GM18867 (cell line): ENCODE measurements at regions not wholly inside any gene's neighbourhood (a gene's known extent, or its start where the extent isn't known, plus 50 kb on each side); places are given as distances from the start of the nearest gene placed in this dataset.
"Not testable (repeated sequence)": the region's sequence is repeated elsewhere in the genome, so short reads cannot be mapped to it uniquely, and the experiment has no call there.

Experiments used
- ATAC-seq: cut with Tn5 transposase; IDR thresholded peaks from one replicate; pipeline ENCODE4 v1.9.1; 2021; ENCODE audit warnings: mild to moderate bottlenecking, moderate library complexity; ENCODE audit not compliant: unreplicated experiment

DNA sequence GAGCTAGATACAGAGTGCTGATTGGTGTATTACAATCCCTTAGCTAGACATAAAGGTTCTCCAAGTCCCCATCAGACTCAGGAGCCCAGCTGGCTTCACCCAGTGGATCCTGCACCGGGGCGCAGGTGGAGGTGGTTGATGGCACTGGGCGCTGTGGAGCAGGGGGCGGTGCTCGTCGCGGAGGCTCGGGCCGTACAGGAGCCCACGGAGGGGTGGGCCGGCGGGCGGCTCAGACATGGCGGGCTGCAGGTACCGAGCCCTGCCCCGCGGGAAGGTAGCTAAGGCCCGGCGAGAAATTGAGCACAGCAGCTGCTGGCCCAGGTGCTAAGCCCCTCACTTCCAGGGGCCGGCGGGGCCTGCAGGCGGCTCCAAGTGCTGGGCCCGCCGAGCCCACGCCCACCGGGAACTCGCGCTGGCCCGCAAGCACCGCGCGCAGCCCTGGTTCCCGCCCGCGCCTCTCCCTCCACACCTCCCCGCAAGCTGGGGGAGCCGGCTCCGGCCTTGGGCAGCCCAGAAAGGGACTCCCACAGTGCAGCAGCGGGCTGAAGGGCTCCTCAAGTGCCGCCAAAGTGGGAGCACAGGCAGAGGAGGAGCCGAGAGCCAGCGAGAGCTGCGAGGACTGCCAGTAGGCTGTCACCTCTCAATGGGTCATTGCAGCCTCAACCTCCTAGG lies 96.4 kb upstream of the MYO10 start:
- ATAC-seq = not testable (repeated sequence)

GRCh38 chr5:17034992-17035391 lies 98.9 kb upstream of the MYO10 start:
- ATAC-seq = not testable (repeated sequence)

GRCh38 chr5:17037751-17038150 lies 101.7 kb upstream of the MYO10 start:
- no peak for ATAC-seq

GRCh38 chr5:17039170-17039569 lies 103.1 kb upstream of the MYO10 start:
- ATAC-seq = no peak

DNA sequence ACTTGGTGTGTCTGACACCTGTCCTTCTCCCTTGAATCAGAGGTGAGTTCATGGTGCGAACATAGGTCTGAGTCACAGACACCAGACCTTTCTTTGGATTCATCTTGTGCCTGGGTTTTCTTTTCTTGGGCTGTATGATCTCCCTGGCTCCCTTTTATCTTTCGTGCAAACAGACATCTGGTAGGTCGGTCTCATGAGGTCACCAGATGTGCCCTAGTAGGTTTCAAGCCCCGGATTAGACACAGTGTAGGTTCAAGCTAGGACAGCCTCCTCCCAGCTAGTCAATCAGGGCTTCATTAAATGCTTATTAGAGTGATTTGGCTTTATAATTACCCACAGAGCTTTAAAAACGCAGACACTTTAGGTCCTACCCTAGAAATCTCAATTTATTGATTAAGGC lies 106.0 kb upstream of the MYO10 start:
- ATAC-seq = no peak

- ATAC-seq = no peak
These were observed 110.2 kb upstream of the MYO10 start for GRCh38 chr5:17046320-17046719.

GRCh38 chr5:17050236-17050635 lies 114.1 kb upstream of the MYO10 start:
- ATAC-seq = no peak

DNA sequence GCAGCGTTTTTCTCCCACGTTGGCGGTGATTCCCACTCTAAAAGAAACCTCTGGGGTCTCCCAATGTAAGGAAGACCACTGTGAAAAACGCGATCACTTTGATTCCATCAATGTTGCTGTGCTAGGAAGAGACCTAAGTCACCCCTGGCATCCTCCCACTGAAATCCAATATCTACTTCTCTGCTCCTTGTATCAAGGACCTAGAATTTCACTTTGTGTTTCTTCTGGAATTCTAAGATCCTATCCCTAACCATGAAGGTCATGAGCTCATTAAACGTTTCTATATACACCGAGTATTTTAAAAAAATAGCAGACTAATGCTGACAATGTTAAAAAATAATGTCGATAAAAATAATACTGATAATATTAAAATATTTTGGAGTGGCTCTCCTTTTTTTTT lies 118.8 kb upstream of the MYO10 start:
- no peak for ATAC-seq

GRCh38 chr5:17056141-17056631 lies 120.1 kb upstream of the MYO10 start:
- no peak for ATAC-seq

DNA sequence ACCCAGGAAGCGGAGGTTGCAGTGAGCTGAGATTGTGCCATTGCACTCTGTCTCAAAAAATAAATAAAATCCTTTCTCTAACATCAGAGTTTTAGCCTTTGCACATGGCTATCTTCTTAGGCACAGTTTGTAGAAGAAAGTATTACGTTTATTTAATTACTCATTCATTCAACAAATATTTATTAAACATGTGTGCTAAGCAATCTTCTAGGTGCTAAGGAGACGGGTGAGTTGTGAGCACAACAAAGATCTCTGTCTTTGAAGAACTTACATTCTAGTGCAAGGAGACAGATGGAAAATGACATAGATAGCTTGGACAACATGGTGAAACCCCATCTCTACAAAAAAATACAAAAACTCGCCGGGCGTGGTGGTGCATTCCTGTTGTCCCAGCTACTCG lies 122.3 kb upstream of the MYO10 start:
- no peak for ATAC-seq

DNA sequence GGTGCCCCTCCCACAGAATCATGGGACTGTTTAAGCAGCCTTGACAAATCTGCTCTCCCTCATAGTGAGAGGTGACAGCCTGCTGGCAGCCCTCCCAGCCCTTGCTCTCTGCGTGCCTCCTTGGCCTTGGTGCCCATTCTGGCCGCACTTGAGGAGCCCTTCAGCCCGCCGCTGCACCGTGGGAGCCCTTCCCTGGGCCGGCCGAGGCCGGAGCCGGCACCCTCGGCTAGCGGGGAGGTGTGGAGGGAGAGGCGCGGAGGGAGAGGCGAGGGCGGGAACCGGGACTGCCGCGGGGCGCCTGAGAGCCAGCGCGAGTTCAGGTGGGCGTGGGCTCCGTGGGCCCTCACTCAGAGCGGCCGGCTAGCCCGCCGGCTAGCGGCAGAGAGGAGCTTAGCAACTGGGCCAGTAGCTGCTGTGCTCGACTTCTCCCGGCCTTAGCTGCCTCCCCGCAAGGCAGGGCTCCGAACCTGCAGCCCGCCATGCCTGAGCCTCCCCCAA lies 125.9 kb upstream of the MYO10 start:
- ATAC-seq = no peak

DNA sequence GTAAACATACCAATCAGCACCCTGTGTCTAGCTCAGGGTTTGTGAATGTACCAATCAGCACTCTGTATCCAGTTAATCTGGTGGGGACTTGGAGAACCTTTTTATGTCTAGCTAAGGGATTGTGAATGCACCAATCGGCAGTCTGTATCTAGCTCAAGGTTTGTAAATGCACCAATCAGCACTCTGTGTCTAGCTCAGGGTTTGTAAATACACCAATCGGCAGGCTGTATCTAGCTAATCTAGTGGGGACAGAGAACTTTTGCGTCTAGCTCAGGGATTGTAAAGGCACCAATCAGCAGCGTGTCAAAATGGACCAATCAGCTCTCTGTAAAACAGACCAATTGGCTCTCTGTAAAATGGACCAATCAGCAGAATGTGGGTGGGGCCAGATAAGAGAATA lies 126.7 kb upstream of the MYO10 start:
- not testable (repeated sequence) for ATAC-seq

DNA sequence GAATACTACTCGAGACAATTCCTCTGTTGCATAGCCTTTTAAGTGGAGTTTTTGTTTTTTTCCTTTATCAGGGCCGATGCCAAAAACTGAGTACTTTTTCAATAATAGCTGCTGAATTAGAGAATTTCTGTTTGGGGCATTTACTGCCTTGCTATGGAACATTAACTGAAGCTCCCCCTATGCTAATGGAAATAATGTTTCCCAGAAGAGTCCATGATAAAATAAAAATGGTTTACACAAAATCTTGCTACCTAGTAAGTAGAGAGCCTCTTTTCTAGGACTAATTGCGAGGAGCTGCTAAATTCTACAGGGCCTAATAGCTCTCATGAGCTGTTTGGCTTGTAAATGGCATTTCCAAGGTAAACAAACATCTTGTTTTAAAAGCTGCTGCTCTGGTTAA lies 128.2 kb upstream of the MYO10 start:
- no peak for ATAC-seq

DNA sequence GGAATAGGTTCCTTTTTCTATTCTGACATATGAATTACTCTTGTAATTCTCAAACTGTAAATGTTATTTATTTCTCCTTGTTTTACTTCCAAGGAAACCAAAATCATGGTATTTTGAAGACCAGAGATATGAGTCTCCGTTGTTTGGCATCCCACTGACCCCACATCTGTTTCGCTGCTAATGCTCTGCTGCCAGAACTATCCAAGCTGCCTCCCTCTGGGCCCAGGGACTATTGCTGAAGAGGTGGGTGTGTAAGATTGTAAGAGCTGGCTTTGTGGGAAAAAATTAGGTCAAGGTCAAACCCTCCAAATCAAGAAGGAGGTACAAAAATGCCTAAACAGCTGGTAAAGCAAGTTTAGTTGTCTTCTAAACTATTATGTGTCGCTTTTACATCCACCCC lies 129.4 kb upstream of the MYO10 start:
- no peak for ATAC-seq

- ATAC-seq = not testable (repeated sequence)
These were observed 129.9 kb upstream of the MYO10 start for GRCh38 chr5:17066026-17066425.

DNA sequence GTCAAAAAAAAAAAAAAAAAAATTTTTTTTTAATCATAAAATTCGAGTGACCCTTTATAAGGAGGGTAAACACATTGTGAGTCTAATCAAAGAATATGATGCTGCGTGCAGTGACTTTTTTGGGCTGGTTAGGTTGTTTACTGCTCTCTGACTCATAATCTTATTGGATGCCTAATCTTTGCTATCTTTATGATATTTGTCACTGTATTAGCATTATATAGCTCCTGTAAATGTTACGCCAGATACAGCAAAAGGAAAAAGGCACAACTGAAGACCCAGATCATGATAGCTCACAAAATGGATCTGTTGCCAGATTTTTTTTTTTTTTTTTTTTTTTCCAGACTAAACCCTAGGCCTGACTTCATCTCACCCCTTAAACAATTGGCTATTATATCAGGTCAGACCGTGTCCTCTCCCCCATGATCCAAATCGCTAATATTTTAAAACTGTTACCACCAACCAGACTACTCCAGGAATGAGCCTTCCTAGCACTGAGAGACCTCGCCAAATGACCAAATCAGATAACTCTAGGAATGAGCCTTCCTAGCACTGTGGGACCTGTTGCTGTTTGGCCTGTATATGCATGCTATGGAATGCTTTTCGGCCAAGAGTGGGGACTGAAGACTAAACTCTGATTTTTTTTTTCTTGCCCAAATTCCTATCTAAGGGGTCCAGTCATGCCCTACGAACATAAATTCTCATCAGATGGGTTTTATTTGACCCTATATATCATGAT lies 131.7 kb upstream of the MYO10 start:
- no peak for ATAC-seq

DNA sequence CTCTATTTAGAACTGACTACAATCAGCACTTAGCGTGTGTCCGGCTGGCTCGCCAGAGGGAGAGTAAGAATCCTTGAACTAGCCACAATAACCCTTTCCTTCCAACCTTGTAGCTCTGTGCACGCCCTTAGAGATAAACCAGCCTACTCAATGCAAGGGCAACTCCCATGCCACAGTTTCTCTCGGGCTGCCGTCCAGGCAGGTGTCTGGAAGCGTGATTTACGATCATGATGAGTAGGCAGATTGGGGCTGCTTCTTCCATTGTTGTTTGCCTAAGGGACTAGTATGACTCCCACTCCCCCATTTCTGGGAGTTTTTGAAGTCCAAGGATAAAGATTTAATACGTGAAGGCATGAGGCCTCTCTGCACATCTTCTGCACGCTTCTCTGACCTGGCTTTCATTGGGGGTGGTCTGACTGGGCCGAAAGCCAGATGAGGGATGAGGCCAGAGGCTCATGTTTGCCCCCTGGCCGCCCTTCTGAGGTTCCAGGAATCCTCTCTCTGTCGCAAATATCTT lies 134.0 kb upstream of the MYO10 start:
- ATAC-seq = no peak

DNA sequence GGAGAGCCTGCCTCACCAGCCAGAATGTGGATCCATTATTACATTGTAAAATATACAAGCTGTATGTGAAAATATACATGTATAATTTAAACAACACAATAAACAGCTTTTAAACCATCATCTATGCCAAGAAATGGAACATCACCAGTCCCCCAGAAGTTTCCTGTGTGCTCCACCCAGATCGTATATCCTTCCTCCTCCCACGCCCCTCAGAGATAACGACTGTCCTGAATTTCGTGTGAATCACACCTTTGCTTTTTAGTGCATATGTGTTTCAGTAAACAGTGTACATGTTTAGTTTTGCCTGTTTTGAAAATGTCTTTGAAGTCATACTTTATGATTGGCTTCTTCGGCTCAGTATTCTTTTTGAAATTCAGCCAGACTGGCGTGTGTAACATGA lies 134.6 kb upstream of the MYO10 start:
- ATAC-seq = no peak

- no peak for ATAC-seq
These were observed 139.1 kb upstream of the MYO10 start for GRCh38 chr5:17075236-17075635.

DNA sequence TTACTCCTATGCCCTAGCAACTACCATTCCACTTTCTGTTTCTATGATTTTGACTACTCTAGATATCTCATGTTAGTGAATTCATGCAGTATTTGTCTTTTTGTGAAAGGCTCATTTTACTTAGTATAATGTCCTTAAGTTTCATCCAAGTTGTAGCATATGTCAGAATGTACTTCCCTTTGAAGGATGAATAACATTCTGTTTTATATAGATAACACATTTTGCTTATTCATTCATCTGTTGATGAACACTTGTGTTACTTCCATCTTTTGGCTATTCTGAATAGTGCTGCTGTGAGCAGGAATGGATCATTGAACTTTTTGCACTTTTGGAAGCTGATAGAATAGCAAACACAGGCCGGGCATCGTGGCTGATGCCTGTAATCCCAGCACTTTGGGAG lies 140.2 kb upstream of the MYO10 start:
- no peak for ATAC-seq

DNA sequence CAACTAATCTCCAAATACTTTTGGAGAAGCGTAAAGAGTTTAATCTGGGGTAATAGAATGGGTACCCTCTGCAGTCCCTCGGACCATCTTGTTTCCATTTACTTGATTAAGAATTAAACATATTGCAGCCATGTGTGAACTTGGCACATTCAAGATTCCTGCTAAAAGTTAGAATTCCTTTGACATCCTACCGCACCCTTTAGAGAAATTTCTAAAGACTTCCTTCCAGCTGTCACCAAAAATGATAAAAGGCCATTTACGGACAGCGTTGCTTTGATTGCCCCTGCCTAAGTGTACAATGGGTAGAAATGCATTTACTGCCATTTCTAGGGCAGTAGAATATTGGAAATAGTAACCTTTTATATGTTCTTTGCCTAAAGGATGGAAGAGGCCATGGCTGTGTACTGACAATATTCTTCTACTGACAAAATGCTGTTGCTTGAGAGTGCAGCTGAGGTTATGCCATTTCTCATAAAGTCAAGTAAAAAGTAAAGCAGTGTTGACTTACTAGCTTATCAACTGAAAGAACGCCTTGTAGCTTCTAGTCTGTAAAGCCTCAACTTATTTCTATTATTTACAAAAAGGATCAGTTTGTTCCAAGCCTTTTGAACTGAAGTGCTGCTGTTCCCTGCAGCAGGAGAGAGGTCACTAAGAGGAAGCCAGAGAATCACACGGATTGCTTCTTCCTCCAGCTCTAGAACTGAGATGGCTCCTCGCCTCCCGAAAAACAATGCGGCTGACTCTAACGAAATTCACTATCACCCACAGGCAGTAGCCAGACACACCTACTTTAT lies 139.8 kb upstream of the BASP1 start:
- ATAC-seq = no peak
